ENCODE measurements at regions not wholly inside any gene's neighbourhood (a gene's known extent, or its start where the extent isn't known, plus 50 kb on each side); places are given as distances from the start of the nearest gene placed in this dataset.

DNA sequence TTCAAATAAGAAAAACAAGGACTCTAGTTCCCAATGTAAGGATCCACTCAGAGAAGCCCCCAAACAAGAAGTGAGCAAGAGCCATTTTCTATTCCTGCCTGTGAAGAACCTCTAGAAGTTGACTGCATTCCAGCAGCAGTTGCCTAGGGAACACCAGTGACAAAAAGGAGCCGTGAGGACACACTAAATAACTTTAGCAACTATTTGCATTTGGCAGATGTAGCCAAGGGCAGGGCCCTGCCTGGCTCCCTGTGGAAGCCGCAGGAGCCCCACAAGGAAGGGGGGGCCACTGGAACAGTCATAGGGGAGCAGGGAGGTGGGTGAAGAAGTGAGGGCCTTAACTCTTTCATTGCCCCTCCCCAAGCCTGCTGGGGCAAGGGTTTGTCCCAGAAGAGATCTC lies 470.2 kb upstream of the PROK2 start:
- Histone ChIP-seq H3K9me3 (no peaks in the 10 kb centered on the region), H3K4me3 (no peak overlapping the region), H3K4me1 (peaks cover 32% of the 10 kb centered on the region), H3K27ac (peak overlapping the region; percentile 46), H3K27me3 (ENCODE audit: low read depth) (no peaks in the 10 kb centered on the region), H3K36me3 (no peaks in the 10 kb centered on the region)
- TF ChIP-seq, protein P1, sequence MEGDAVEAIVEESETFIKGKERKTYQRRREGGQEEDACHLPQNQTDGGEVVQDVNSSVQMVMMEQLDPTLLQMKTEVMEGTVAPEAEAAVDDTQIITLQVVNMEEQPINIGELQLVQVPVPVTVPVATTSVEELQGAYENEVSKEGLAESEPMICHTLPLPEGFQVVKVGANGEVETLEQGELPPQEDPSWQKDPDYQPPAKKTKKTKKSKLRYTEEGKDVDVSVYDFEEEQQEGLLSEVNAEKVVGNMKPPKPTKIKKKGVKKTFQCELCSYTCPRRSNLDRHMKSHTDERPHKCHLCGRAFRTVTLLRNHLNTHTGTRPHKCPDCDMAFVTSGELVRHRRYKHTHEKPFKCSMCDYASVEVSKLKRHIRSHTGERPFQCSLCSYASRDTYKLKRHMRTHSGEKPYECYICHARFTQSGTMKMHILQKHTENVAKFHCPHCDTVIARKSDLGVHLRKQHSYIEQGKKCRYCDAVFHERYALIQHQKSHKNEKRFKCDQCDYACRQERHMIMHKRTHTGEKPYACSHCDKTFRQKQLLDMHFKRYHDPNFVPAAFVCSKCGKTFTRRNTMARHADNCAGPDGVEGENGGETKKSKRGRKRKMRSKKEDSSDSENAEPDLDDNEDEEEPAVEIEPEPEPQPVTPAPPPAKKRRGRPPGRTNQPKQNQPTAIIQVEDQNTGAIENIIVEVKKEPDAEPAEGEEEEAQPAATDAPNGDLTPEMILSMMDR (IDR thresholded peaks at IDR 0.05) = no peak
- intact Hi-C loops (cut with DNase I) = no loop called here
- DNase-seq = no peak
- peak; percentile 87 for ATAC-seq

GRCh38 chr3:72254483-72254882 lies 469.5 kb upstream of the PROK2 start:
- Histone ChIP-seq H3K36me3 (no peaks in the 10 kb centered on the region), H3K9me3 (no peaks in the 10 kb centered on the region), H3K4me1 (peaks cover 32% of the 10 kb centered on the region), H3K27me3 (ENCODE audit: low read depth) (no peaks in the 10 kb centered on the region), H3K27ac (no peak overlapping the region), H3K4me3 (no peak overlapping the region)
- ATAC-seq = no peak
- TF ChIP-seq, protein P1 (IDR thresholded peaks at IDR 0.05) = no peak
- no peak for DNase-seq
- intact Hi-C loops (cut with DNase I) = no loop called here

- peaks cover 9% of the 10 kb centered on the region for H3K4me1 ChIP-seq
- no peaks in the 10 kb centered on the region for H3K9me3 ChIP-seq
- H3K4me3 ChIP-seq = no peak overlapping the region
- H3K27me3 ChIP-seq (ENCODE audit: low read depth) = no peaks in the 10 kb centered on the region
- intact Hi-C loops (cut with DNase I) = no loop called here
- H3K27ac ChIP-seq = no peak overlapping the region
- DNase-seq (no peak), ATAC-seq (no peak)
- TF ChIP-seq, protein P1 (IDR thresholded peaks at IDR 0.05) = no peak
- H3K36me3 ChIP-seq = no peaks in the 10 kb centered on the region
These were observed 465.8 kb upstream of the PROK2 start for GRCh38 chr3:72250725-72251124.

DNA sequence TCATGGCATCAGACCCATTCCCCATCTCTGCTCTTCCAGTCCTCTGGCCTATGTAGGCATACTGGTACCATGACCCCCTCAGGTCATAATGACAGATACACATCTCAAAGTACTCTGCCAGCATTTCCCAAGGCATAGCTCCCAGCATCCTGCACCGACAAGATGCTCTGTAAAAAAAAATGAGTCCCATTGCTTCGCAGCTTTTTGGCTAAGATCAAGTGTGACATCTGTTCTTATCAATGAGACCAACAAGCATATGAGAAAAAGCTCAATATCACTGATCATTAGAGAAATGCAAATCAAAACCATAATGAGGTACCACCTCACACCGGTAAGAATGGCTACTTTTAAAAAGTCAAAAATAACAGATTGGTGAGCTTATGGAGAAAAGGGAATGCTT lies 463.9 kb upstream of the PROK2 start:
- H3K4me3 ChIP-seq = no peak overlapping the region
- no peak overlapping the region for H3K27ac ChIP-seq
- DNase-seq = no peak
- H3K27me3 ChIP-seq (ENCODE audit: low read depth) = no peaks in the 10 kb centered on the region
- H3K36me3 ChIP-seq = no peaks in the 10 kb centered on the region
- H3K4me1 ChIP-seq = peaks cover 13% of the 10 kb centered on the region
- ATAC-seq = no peak
- H3K9me3 ChIP-seq = no peaks in the 10 kb centered on the region
- intact Hi-C loops (cut with DNase I) = no loop called here
- TF ChIP-seq, protein P1 (IDR thresholded peaks at IDR 0.05) = no peak

DNA sequence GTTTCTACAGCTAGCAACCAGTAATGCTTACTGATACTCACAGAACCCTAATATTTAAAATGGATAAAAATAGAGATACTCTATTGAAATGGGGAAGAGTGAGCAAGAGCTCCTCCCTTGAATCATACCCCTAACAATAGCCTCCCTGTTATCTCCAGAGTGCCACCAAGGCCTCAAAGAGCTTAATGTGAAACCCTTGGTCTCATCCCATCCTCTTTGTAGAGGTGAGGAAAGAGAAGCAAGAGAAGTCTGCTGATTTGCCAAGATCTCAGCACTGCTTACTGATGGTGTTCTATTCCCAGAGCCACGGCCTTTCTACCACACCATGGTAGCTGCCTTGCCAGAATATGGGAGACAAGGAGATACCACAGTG lies 463.4 kb upstream of the PROK2 start:
- no peaks in the 10 kb centered on the region for H3K9me3 ChIP-seq
- no peak for ATAC-seq
- intact Hi-C loops (cut with DNase I) = no loop called here
- no peaks in the 10 kb centered on the region for H3K36me3 ChIP-seq
- TF ChIP-seq, protein P1 (IDR thresholded peaks at IDR 0.05) = no peak
- peaks cover 13% of the 10 kb centered on the region for H3K4me1 ChIP-seq
- DNase-seq = no peak
- no peaks in the 10 kb centered on the region for H3K27me3 ChIP-seq (ENCODE audit: low read depth)
- H3K27ac ChIP-seq = no peak overlapping the region
- H3K4me3 ChIP-seq = no peak overlapping the region
